RCC 7860 (cell line): ENCODE measurements at regions not wholly inside any gene's neighbourhood (a gene's known extent, or its start where the extent isn't known, plus 50 kb on each side); places are given as distances from the start of the nearest gene placed in this dataset.

Experiments
- DNase-seq: peaks from one replicate; pipeline ENCODE4 v3.0.0-alpha.2; 2015; ENCODE audit warnings: low spot score
- FAIRE-seq: peaks from 2 replicates; lab custom pipeline; 2012; peaks lifted over from hg19 to GRCh38; lab: Jason Lieb, UNC

DNA sequence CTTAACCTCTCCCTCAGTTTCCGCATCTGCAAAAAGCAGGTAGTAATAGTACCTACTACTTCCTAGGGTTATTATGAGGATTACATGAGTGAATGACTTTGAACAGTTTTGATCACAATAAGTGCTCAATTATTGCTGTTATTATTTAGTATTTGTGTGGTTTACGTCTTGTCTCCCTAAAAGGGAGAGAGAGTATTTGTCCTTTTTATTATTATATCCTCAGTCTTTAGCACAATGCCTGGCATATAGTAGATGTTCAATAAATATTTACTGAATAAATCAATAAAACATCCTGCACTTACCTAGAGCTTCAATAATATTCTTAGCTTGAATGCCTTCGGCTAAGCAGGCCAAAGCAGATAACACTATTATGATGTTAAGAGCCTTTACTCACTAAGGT, 160.0 kb downstream of the TANC2 start:
- FAIRE-seq, result no peak

DNA sequence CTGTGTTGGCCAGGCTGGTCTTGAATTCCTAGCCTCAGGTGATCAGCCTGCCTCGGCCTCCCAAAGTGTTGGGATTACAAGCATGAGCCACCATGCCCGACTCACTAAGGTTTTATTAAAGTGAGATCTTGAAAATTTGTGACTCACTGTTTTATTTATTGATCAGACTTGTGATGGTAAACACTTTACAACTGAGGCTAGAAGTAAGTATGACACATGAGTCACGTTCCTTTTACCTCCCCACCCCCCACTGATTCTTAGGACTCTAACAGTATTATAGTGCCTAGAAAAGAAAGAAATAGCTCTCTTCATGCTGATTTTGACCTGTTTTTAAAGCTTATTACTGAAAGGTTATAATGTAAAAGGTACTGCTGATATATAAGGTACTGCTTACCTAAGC, 160.6 kb downstream of the TANC2 start:
- DNase-seq, result no peak
- FAIRE-seq, result no peak

More for the DNA sequence above, 160.0 kb downstream of the TANC2 start:
- no peak for DNase-seq

DNA sequence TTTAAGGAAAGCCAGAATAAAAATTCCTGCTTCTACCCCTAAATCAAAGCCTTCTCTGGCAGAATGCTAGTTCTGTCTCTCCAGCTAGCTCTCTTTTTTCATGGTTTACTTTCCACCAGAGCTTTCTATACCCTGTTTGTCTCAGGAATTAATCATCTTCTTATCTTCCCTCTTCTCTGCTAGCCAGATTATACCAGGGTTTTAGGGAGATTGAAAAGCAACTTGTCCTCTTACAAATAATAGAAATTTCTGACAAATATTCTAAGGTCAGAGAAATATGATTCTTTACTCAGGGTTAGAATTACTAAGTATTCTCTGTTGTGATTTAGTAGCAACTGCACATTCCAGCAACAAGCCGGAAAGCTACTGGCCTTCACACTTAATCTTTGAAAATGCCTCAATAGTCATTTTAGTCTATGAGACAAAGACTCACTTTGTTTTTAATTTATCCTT, 166.4 kb downstream of the TANC2 start:
- no peak for FAIRE-seq
- no peak for DNase-seq

DNA sequence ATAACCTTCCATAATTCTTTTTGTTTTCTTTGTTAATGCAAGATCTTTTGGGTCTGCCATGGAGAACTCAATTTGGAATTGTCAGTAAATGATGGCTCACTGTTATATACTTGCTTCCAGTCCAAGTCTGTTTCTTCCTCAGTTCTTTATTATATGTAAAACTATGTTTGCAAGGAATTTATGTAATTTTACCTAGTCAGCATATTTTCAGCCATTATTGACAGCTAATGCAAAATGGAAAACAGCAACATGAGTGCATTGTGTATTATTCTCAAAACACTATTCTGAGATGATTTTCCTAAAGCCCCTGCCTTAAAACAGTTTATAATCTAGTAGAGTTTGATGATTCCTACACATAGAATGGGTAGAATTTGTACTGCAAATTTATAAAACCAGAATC, 167.5 kb downstream of the TANC2 start:
- no peak for FAIRE-seq
- no peak for DNase-seq

DNA sequence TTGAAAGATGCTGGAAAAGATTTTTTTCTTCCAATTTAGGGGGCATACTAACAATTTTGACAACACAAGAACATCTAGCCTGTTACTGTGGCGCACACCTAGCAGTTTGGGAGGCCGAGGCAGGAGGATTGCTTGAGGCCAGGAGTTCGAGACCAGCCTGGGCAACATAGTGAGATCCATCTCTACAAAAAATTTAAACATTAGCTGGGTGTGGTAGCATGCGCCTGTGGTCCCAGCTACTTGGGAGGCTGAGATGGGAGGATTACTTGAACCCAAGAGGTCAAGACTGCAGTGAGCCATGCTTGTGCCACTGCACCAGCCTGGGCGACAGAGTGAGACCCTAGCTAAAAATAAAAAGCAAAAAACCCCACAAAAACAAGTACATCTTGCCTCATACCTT, 168.8 kb downstream of the TANC2 start:
- FAIRE-seq, result no peak
- no peak for DNase-seq

DNA sequence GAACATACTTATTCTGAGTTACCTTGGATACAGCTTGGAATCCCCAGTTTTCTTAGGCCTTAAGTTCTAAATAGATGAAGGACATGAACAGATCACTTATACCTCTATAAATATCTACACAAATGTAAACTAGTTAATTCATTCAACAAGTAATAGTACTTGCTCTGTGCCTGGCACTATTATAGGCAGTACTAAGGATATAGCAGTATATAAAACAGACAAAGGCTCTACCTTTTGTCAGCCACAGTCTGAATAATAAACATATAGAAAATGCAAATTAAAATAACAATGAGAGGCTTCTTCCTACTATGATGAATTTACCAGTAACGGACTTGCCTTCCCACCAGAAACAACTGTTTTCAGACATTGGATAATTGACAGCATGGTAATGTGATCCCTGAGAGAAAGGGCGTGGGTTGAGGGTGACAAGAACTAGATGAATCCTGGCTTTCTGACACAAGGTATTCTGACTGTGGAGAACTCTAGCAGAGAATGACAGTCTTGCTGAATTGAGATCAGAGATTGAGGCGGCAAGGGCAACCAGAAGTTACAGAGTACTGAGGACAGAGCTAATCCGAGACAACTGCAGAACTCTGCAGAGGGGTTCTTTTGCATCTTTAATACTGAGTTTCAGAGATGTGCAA, 170.5 kb downstream of the TANC2 start:
- DNase-seq (no peak), FAIRE-seq (no peak)

DNA sequence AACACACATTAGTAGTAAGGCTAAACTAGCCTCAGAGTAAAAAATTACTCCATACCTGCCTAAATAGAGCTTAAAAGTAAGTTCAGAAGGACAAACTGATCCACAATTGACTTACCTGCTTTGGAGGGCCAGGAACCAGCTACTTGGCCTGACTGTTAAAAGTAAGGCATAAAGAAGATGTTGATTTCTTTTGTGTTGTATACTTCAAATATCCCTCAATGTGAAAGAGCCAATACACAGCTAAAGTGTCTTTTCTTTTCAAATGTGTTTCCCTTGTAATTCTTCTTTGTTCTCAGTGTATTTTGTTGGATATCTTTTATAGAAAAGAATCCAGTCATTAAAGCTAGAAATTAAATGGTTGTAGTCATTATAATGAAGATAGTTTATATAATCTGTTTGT, 171.1 kb downstream of the TANC2 start:
- no peak for DNase-seq
- FAIRE-seq, result no peak

DNA sequence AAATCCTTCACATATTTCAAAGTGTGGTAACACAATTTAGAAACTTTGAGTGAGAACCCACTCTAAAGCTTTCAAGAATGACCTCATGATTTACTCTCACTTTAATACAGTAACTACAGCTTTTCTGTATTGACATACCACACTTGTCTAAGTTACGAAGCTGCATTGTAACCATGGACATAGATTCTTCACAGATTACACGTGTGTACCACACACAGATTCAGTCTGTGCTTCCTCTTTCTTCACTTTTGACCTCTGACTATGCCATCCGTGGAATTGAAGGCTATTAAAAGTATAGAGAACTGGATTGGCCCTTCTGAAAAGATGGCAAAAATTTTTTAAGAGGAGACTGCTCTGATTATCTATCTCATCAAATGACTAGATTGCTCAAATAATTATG, 172.7 kb downstream of the TANC2 start:
- no peak for FAIRE-seq
- no peak for DNase-seq

DNA sequence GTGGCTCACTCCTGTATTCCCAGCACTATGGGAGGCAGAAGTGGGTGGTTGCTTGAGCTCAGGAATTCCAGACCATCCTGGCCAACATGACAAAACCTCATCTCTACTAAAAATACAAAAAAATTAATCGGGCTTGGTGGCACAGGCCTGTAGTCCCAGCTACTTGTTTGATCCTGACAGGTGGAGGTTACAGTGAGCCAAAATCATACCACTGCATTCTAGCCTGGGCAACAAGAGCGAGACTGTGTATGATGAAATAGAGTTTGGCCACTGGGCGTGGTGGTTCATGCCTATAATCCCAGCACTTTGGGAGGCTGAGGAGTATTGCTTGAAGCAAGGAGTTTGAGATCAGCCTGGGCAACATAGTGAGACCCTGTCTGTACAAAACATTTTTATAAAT, 173.3 kb downstream of the TANC2 start:
- FAIRE-seq (no peak), DNase-seq (no peak)

DNA sequence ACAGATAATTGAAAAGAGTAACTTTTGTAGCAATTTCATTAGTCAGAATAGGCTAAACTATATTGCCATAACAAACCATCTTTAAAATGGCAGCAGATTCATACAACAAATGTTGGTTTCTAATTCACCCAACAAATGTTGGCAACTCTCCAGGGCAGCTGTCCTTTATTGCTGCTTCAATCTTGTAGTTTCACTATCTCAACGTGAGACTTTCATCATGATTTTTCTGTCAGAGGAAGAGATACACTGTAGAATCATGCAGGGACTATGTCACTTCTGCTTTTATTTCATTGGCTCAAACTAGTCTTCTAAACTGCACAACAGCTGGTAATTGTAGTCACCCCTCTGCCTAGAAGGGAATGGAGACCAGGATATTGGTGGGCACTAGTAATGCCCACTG, 174.2 kb downstream of the TANC2 start:
- FAIRE-seq (no peak), DNase-seq (no peak)

DNA sequence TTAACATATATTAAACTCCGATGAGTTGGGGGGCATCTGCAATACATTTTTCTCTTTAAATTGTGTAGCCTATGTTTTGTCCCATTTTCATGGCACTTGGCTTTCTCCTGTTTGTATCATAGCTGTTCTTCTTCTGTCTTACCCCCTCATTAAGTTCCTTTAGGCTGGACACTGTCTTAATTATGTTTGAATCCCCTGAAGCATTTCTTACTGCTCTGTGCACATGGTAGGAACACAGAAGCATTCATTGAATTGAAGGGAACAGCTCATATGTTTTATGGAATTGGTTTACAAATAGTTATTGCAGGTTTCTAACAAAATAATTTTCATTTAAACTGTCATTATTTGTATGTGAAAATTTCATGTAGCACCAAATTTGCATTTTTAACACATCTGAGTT, 176.8 kb downstream of the TANC2 start:
- FAIRE-seq, result no peak
- DNase-seq, result no peak

DNA sequence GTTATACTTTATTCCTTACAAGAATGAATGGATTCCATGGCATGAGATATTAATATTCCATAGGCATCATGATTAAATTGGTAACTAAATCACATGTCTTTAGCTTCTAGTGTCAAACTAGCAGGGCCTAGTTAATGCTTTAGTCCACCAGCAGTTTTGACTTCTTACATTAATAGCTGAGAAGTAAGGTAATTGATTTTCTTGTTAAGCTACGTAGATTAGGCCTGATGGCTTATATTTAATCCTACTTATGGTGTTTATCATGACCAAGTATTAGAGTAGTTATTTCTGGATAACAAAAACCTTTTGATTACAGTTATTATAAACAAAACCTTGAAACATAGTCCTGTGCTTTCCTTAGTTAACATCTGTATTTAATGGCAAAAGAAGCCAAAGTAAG, 184.5 kb downstream of the TANC2 start:
- FAIRE-seq (no peak), DNase-seq (no peak)

DNA sequence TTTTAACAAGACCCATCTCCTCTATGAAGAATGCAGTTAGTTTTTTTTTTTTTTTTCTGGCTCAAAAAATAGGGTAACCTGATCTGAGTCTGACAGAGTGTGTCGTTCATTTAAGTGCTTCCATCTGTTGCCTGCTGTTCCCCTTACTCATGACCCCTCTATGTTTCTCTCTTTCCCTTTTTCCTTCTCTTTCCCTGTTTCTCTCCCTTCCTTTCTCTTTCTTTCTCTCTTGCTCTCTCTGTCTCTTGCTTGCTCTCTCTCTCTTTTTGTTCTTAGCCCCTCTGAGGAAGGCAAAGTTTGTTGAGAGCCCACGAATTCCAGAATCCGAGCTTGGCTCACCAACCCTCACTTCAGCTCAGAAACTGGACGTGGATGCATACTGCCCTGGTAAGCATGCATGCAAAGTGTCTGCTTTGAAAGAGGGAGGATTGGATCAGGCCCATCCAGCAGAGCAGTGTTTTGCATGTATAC, 185.0 kb downstream of the TANC2 start:
- FAIRE-seq, result no peak
- no peak for DNase-seq

DNA sequence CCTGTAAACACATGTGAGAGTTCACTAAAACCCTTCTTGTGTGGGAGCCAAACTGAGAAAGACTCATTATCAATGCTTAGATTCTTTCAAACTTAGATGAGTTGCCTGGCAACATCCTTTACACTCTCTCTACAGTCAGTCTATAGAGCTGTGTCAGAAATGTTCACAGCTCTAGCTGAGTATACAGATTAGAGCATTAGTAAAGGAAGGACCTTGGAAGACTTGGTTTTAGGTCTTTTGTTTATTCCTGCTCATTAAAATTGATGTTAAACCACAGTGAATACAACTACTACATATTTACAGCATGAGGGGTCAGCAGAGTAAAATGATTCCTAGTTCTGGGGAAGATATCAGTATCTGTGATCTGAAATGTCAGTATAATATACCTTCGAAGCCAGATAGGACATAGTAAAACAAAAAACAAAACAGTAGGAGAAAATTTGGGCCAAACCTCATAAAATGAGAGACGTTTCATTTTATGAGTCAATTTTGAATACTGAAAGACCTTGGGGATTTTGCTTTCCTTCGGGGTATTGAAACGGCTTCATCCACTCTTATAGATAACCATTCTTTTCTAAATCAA, 186.0 kb downstream of the TANC2 start:
- no peak for FAIRE-seq
- no peak for DNase-seq

DNA sequence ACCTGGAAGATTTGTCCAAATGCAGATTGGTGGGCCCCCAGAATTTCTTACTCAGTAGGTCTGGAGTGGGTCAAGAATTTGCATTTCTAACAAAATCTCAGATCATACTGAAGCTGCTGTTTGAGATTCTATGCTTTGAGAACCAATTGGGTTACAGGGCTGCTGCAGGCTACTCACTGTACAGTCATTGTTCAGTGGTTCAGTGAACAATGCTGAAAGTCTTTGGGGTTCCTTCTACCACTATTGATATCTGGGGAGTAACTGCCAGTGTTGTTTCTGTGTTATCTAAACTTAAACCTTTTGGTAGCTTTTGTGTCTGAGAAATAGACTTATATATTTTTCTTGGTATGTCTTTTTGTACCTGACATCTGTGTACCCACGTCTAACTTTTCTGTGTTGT, 187.5 kb downstream of the TANC2 start:
- DNase-seq (no peak), FAIRE-seq (no peak)

DNA sequence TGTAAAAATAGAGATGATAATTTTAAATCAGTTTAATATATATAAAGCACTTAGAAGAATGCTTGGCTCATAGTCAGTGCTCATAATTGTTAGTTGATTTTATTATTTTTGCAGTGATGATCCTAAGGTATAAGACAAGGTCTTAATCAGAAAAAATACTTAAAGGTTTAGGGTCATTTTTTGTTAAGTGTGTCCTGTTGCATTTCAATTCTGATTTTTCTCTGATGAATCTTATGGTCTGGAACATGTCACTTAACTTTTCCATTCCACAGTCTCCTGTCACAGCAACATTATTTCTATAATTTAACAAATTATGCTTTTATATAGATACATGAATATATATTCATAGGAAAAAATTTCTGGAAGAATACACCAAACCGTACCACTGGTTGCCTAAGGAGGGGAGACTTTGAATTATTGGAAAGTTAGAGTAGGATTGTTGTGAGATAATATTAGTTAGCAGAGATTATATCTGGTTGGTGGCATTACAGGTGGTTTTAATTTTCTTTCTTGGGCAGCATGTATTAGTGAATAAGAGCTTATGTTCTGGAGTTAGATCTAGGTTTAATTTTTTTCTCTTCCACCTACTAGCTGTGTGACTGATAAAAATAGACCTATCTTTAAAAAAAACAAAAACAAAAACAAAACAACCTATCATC, 188.7 kb downstream of the TANC2 start:
- DNase-seq (no peak), FAIRE-seq (no peak)

DNA sequence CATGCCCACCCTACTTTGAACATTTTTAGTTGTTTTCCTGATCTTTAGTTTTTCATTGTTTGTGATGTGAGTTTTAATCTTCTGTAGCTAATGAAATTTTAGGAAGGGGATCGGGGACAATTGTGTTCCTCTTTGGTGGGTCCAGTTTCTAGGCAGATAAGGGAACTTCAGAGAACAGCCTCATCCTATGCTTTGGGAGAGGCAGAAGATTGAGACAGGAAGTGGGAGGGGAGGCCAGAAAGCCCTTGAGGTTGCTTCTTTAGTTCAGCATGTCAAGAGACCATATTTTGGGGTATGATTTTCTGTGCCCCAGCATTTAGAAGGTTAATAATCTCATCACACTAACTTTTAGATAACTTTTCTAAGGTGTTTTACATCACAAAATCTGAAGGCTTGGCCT, 191.0 kb downstream of the TANC2 start:
- DNase-seq, result no peak
- FAIRE-seq, result no peak

DNA sequence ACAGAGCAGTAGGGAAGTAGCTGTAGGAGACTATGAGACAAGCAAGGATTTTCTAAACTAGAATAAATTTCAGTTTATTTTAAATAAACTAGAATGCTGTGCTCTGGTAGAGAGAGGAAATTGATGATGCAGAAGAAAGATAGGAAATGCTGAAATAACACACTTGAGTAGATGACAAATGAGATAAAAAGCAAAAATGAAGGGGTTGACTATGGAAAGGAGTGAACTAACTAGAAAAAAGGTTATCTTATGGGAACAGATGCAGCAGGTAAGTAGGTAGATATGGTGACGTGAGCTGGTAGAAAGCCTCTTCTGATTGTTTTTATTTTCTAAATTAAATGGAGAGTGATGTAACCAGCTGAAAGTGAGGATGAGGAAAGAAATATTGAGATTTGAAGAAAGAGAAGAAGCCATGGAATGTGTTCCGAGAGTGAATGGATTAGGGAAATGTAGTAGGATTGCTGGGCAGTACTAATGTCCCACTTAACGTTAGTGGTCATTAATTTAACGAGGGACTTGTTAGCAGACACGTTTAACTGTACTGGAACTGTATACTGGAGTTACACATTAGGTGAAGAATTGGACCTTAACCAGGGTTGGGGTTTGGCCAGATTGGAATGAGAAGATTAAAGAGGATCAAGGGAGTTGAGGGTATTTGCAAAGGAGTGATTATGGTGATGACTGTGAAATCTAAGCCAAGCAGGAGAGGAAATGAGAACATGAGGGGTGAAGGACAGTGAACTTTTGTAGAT, 196.5 kb downstream of the TANC2 start:
- DNase-seq (no peak), FAIRE-seq (no peak)

DNA sequence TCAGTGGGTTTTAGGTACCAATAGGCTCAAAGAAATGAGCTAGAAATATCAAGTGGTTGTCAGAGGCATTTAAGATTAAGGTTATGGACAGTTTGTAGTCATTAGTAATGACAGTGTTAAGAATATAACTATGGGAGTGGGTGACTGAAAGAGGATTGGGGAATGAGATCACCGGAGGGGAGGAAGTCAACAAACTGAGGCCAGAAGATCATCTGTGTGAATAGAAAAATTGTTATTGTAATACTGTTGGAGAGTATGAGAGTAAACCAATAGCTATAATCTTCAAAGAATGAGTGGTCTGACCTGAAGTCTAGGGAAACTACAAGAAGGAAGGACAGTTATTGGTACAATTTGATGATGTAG, 197.1 kb downstream of the TANC2 start:
- DNase-seq (no peak), FAIRE-seq (no peak)

DNA sequence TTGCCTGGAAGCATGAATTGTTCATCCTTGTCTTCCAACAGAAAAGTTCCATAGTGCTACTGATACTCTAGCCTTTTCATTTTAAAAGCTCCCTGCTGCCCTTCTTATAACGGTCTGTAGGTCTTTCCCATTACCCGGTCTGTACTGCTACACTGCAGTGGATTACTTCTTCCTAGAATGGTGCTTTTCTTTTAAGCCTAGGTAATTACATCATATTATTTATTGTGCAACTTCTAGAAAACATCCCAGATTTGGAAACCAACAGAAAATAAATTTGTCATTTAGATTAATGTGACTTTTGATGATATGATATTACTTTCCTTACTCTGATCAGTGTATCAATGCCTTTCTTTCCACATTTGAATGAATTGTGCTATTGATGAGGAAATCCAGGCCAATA, 199.4 kb downstream of the TANC2 start:
- DNase-seq, result no peak
- FAIRE-seq, result no peak

DNA sequence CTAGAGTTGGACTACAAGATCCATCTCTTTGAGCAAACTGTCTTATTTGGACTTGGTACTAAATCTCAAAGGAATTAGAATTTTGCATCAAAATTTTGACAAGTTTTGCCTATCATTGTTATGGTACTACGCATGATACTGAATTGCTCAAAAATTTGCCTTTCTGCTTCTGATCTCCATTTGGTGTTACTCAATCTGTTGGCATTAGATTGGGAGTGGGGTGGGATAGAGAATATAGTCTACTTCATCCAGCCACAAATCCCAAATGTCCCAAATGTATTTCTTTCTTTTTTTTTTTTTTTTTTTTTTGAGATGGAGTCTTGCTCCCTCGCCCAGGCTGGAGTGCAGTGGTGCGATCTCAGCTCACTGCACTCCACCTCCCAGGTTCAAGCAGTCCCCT, 204.8 kb downstream of the TANC2 start:
- no peak for FAIRE-seq
- no peak for DNase-seq
